Adrenal gland (tissue), 9 donors: ENCODE measurements at regions not wholly inside any gene's neighbourhood (a gene's known extent, or its start where the extent isn't known, plus 50 kb on each side); places are given as distances from the start of the nearest gene placed in this dataset.
"Not testable (repeated sequence)": the region's sequence is repeated elsewhere in the genome, so short reads cannot be mapped to it uniquely, and the experiment has no call there.

Source experiments
- DNase-seq, 7 donors: peaks; one replicate each; pipeline ENCODE4 v3.0.0-alpha.2; 2019 to 2020
- H3K27ac ChIP-seq, 5 donors: fragments of 200-600 bp; sonication (generic) in 4 of 5; 1 replicate in 3 of 5; 2 replicates in 2 of 5; pipeline versions ENCODE4 v1.5.1 to v1.8.0; 2016 to 2020; ENCODE audit warnings: mild to moderate bottlenecking in 1 of 5
- H3K27me3 ChIP-seq: fragments of 200-600 bp; 2 replicates; pipeline ENCODE4 v1.8.0; 2021
- H3K36me3 ChIP-seq, 2 donors: fragments of 200-600 bp; replicated peaks in 1 of 2; 1 replicate in 1 of 2; 2 replicates in 1 of 2; pipeline versions ENCODE4 v1.5.1 to v1.8.0; 2018 to 2022
- H3K4me1 ChIP-seq, 2 donors: fragments of 200-600 bp; replicated peaks in 1 of 2; 1 replicate in 1 of 2; 2 replicates in 1 of 2; pipeline versions ENCODE4 v1.5.1 to v1.8.0; 2018 to 2021
- H3K4me3 ChIP-seq, 4 donors: fragments of 200-600 bp; sonication (generic) in 3 of 4; one replicate each; pipeline ENCODE4 v1.5.1; 2016 to 2018
- H3K9me3 ChIP-seq, 3 donors: fragments of 200-600 bp; sonication (generic) in 1 of 3; replicated peaks in 1 of 3; 1 replicate in 2 of 3; 2 replicates in 1 of 3; pipeline versions ENCODE4 v1.5.1 to v1.8.0; 2016 to 2021
- CTCF ChIP-seq, 6 experiments: fragments of 450-650 bp in 4 of 6; fragments of 200-600 bp in 2 of 6; sonication (generic) in 1 of 6; IDR thresholded peaks; 1 replicate in 5 of 6; 2 replicates in 1 of 6; pipeline versions ENCODE4 v1.5.1 to v1.8.0; 2016 to 2021; ENCODE audit warnings: antibody characterized with exemption in 6 of 6, mild to moderate bottlenecking in 2 of 6, moderate library complexity in 1 of 6
- POLR2A ChIP-seq, 2 donors: fragments of 450-650 bp; IDR thresholded peaks; one replicate each; pipeline ENCODE4 v1.6.1; 2017; ENCODE audit warnings: antibody characterized with exemption in 2 of 2, mild to moderate bottlenecking in 2 of 2, moderate library complexity in 1 of 2
- whole genome bisulfite sequencing, 4 donors: extraction: QIAGEN DNeasy Blood & Tissue Kit in 2 of 4; methylation state at CpG; one replicate each; pipeline versions ENCODE4 v1.1.5 to v1.1.7; 2013 to 2017; 5-methylcytosine and 5-hydroxymethylcytosine counted together
- intact Hi-C, 2 donors: fragments of 100-400 bp; cut with DNase I; formaldehyde crosslinking; loops; one replicate each; pipeline versions ENCODE4 v1.14.1 to v1.15.0; 2022 to 2023
- donor health status: healthy with polysubstance abuse.
- donor health status: Bipolar disorder and iron deficiency.
- donor health status: DM: yes; HTN: yes; CAD: no.
- donor health status: DM: no; HTN: no; CAD: no.
- donor health status: DM: no; HTN: no; CAD: no.

- Histone ChIP-seq H3K4me3 (no peak overlapping the region), H3K27me3 (no peaks in the 10 kb centered on the region), H3K27ac (no peak overlapping the region), H3K9me3 (no peaks in the 10 kb centered on the region), H3K4me1 (no peaks in the 10 kb centered on the region), H3K36me3 (no peaks in the 10 kb centered on the region)
- TF ChIP-seq POLR2A (IDR thresholded peaks at IDR 0.05) = no peak
- TF ChIP-seq CTCF (IDR thresholded peaks at IDR 0.05) = no peak
- intact Hi-C loops = no loop called here
- no peak for DNase-seq
Observed at GRCh38 chr1:194848846-194849245, 1662.4 kb upstream of the B3GALT2 start.

GRCh38 chr1:194846488-194846887 lies 1660.1 kb upstream of the B3GALT2 start:
- Histone ChIP-seq H3K4me1 (no peaks in the 10 kb centered on the region), H3K4me3 (no peak overlapping the region), H3K27me3 (no peaks in the 10 kb centered on the region), H3K9me3 (no peaks in the 10 kb centered on the region), H3K36me3 (no peaks in the 10 kb centered on the region), H3K27ac (no peak overlapping the region)
- WGBS, 4 donors = 82 to 93% (median 91%) methylated on average over 1 of the region's 1 CpG
- TF ChIP-seq POLR2A (IDR thresholded peaks at IDR 0.05) (no peak), CTCF (IDR thresholded peaks at IDR 0.05) (no peak)
- DNase-seq = no peak
- intact Hi-C loops = no loop called here

- intact Hi-C loops = no loop called here
Observed at GRCh38 chr1:194843077-194843476, 1656.7 kb upstream of the B3GALT2 start.

GRCh38 chr1:194833111-194833510 lies 1646.7 kb upstream of the B3GALT2 start:
- 39 to 57% (median 43%) methylated on average over 2 of the region's 2 CpGs for WGBS, 4 donors
- Histone ChIP-seq H3K4me1 (no peaks in the 10 kb centered on the region), H3K36me3 (no peaks in the 10 kb centered on the region), H3K4me3 (no peak overlapping the region), H3K27me3 (no peaks in the 10 kb centered on the region), H3K9me3 (no peaks in the 10 kb centered on the region), H3K27ac (no peak overlapping the region)
- TF ChIP-seq CTCF (IDR thresholded peaks at IDR 0.05) = no peak
- no peak for TF ChIP-seq POLR2A (IDR thresholded peaks at IDR 0.05)
- intact Hi-C loops = no loop called here
- DNase-seq = no peak

More at GRCh38 chr1:194843077-194843476, 1656.7 kb upstream of the B3GALT2 start:
- 43 to 53% (median 47%) methylated on average over 1 of the region's 1 CpG for WGBS, 4 donors
- Histone ChIP-seq H3K4me1 (no peaks in the 10 kb centered on the region), H3K9me3 (no peaks in the 10 kb centered on the region), H3K27ac (no peak overlapping the region), H3K27me3 (no peaks in the 10 kb centered on the region), H3K4me3 (no peak overlapping the region), H3K36me3 (no peaks in the 10 kb centered on the region)
- TF ChIP-seq CTCF (IDR thresholded peaks at IDR 0.05) (no peak), POLR2A (IDR thresholded peaks at IDR 0.05) (no peak)
- DNase-seq = no peak

GRCh38 chr1:194831595-194831994 lies 1645.2 kb upstream of the B3GALT2 start:
- H3K4me3 ChIP-seq, intact Hi-C loops, DNase-seq, H3K27ac ChIP-seq, H3K27me3 ChIP-seq, H3K4me1 ChIP-seq, H3K9me3 ChIP-seq, H3K36me3 ChIP-seq: not testable (repeated sequence)
- WGBS, 4 donors = 70 to 87% (median 78%) methylated on average over 1 of the region's 1 CpG
